Occipital lobe (tissue), 1 donor: ENCODE measurements at regions not wholly inside any gene's neighbourhood (a gene's known extent, or its start where the extent isn't known, plus 50 kb on each side); places are given as distances from the start of the nearest gene placed in this dataset.

Source experiments
- DNase-seq: peaks from one replicate; lab custom pipeline; 2025; lab: John Stamatoyannopoulos, UW

- DNase-seq = no peak
These were observed 161.3 kb downstream of the ZNF608 start for GRCh38 chr5:124584991-124585715.

- DNase-seq = no peak
These were observed 162.7 kb downstream of the ZNF608 start for GRCh38 chr5:124583469-124584350.

- no peak for DNase-seq
These were observed 163.9 kb downstream of the ZNF608 start for GRCh38 chr5:124582561-124582840.

- no peak for DNase-seq
These were observed 164.5 kb downstream of the ZNF608 start for GRCh38 chr5:124581738-124582560.

DNA sequence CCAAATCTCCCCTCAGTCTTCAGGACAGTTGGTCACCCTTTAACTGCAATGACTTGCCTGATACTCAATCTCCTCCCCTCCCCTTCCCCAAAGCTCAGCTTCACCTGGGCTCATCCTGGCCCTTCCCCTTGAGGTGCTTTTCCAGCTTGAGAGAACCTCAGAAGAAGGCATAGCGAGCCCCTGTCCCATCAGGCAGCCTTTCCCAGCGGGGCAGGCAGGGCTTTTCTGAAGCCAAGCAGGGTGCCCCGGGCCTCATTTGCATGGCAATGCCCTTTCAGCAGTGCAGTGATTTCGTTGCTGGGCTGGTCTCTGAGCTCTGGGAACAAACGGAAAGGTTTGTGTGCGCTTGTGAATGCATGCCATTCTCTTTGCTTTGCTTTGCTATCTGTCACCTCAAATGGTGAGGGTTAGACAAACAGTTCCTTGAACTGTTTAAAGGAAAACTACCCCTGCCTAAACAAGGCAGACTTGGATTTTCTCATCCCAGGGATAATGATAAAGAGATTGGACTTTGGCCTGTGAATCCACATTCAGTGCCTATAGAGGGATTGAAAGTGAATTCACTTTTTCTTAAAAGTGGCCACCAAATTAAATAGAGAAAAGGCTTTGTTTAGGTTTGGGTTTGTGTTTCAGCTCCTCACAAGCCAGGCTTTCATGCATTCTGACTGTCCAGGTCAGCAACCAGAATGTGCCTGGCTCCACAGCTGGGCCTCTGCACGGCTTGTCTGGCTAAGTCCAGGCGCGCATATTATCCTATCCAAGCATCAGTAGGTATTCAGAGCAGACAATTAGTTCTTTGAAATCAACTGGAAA is 165.3 kb downstream of the ZNF608 start:
- DNase-seq = no peak

DNA sequence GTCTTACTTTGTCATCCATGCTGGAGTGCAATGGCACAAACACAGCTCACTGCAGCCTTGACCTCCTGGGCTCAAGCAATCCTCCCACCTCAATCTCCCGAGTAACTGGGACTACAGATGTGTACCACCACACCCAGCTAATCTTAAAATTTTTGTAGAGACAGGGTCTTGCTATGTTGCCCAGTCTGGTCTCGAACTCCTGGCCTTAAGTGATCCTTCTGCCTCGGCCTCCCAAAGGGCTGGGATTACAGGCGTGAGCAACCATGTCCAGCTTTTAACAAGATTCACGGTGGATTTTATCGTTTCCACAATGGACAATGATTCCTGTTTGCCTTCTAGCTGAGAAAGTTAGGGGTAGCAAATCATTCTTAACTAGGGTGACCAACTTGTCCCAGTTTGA is 165.9 kb downstream of the ZNF608 start:
- no peak for DNase-seq

- no peak for DNase-seq
These were observed 169.5 kb downstream of the ZNF608 start for GRCh38 chr5:124576848-124577409.

DNA sequence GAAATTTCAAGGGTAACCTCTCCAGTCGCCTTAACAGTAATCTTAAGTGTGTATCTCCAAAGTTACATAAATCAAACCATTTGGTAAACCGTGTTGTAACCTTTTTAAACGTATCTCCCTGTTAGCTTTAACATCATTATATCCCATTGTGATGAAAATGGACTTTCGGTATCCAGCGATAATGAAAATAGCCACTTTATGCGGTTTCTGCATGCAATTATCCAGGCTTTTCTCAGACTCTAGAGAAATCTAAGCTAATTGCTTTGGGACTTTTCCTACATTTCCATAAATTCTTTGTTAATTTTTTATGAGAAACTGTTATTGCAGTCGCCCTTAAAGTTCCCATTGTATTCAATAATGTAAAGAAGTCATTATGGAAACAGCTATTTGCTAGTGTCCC is 170.7 kb downstream of the ZNF608 start:
- DNase-seq = no peak

DNA sequence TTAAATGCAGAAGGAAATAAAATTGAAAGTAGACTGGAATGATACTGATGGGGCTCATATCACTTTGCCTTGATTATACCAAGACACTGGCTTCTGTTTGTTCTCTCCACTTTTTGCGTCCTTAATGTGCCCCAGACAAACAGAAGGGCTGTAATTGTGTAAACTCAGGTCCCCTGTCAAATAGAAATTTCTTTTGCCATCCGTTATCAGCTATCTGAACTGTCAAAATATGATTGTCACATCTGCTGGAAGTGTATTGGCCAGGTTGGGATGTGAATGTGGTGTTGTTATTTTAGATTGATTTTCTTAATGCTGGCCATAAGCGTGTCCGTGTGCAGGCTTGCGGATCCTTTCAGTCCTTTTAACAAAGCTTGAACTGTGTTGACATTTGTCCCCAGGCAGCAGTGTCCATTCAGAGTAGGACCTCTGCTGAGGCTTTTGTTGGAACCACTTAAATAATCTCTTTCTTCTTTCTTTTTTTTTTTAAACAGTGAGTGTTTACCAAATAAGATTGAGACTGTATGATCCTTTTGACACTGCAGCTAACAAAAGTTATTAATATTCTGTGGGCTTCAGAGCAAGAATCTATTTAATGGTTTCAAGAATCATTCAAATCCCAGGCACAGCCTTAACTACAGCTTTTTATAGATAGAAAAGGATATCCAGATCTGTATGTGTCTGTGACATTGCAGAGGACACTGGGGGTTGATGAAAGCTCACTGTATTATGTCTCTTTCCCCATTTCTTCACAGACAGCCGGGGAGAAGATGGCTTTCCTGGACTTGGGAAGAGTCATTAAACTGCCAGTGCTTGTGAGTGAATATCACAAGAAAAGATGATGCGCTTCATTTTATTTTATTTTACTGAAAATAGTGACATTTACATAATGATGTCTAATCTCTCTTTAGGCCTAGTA is 171.7 kb downstream of the ZNF608 start:
- DNase-seq = peak; percentile 20

- DNase-seq = no peak
These were observed 173.5 kb downstream of the ZNF608 start for GRCh38 chr5:124572971-124573370.

DNA sequence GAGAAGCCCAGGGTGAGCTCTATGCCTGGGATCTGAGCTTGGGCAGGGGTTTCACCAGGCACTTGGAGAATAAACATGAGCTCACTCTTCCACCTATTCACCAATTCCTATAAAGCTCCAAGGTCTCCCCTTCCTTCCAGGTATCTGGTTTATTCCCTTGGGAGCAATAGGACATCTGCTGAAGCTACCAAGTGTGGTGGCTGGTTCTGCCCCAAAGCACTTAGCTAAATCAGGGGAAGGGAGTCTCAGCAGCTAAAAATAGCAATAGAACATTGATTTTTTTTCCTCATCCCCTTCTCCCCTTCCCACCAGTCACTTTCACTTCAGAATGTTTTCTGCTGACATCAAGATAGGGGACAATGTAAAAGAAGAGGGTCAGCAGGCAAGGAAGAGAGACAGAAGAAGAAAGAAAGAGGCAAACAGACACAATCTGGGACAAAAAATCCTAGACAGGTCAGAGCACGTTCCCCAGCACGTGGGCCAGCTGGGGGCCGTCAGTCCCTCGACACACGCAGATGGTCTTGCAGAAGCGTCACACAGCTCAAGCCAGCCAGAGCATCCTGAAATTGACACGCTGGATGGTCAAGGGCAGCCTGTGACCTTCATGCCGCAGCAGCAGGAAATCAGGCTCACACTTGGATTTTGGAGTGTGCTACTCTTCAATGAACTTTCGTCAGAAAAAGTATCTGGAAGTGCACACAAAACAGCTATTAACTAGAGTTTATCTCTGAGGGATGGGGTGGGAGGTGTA is 176.0 kb downstream of the ZNF608 start:
- DNase-seq = no peak

DNA sequence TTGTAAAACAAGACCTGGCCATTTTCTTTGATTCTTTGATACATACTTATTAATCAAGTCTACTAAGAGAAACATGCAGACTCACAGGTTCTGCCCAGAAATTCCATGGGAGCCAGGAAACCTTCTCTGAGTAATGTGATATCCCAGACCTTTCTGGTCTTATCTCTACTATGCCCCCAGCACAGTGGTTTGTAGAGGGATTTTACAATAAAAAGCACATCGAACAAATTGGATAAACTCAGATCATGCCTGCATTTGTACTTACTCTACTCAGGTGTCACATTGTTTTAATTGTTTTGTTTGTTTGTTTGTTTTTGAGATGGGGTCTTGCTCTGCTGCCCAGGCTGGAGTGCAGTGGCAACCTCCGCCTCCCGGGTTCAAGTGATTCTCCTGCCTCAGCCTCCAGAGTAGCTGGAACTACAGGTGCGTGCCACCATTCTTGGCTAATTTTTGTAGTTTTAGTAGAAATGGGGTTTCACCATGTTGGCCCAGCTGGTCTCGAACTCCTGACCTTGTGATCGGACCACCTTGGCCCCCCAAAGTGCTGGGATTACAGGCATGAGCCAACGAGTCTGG is 179.5 kb downstream of the ZNF608 start:
- DNase-seq = no peak

- DNase-seq = no peak
These were observed 185.0 kb downstream of the ZNF608 start for GRCh38 chr5:124561451-124561850.

- DNase-seq = no peak
These were observed 186.1 kb downstream of the ZNF608 start for GRCh38 chr5:124560370-124560769.

DNA sequence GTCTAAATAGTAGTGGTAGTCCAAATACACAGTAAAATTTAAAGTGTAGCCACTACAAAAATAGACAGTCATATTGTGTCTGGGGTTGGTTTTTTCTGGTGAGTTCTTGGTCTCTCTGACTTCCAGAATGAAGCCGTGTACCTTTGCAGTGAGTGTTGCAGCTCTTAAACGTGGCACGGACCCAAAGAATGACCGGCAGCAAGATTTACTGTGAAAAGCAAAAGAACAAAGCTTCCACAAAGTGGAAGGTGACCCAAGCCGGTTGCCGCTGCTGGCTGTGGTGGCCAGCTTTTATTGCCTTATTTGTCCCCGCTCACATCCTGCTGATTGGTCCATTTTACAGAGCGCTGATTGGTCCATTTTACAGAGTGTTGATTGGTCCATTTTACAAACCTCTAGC is 188.7 kb downstream of the ZNF608 start:
- no peak for DNase-seq

- no peak for DNase-seq
These were observed 191.5 kb downstream of the ZNF608 start for GRCh38 chr5:124554746-124555578.

GRCh38 chr5:124553911-124554310 is 192.5 kb downstream of the ZNF608 start:
- no peak for DNase-seq

DNA sequence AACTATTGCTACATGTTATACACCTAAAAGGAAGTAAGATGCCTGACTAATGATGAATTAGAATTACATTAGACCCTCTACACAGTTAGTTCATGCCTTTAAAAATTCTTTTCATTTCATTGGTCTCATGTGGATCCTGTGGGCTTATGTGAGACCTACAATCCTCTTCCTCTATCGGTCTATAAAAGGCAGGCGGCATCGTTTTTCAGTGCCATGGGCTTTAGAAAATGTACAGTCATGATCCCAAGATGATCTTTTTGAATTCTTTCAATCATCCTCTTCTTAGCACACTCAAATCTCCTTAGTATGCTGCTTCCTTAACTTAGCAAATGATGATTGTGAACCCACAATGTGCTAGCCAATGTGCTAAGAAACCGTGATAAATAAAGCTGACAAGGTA is 193.9 kb downstream of the ZNF608 start:
- no peak for DNase-seq
